Glomerular visceral epithelial cell (primary cell): ENCODE measurements at regions not wholly inside any gene's neighbourhood (a gene's known extent, or its start where the extent isn't known, plus 50 kb on each side); places are given as distances from the start of the nearest gene placed in this dataset.
A peak's percentile ranks its signal among the peaks of the same experiment; 100 is the strongest.

ENCODE experiments used
- DNase-seq: peaks from one replicate; pipeline ENCODE4 v3.0.0-alpha.2; 2016; ENCODE audit errors: extremely low spot score

- DNase-seq, result no peak
Measured at GRCh38 chr4:180106122-180106521, 2137.1 kb upstream of the TENM3 start.

GRCh38 chr4:180106997-180107396 is 2136.2 kb upstream of the TENM3 start:
- DNase-seq, result no peak

GRCh38 chr4:180116840-180117239 is 2126.4 kb upstream of the TENM3 start:
- no peak for DNase-seq

GRCh38 chr4:180120068-180120467 is 2123.1 kb upstream of the TENM3 start:
- DNase-seq, result no peak

GRCh38 chr4:180134091-180134866 is 2108.9 kb upstream of the TENM3 start:
- peak; percentile 40 for DNase-seq

GRCh38 chr4:180141734-180142133 is 2101.5 kb upstream of the TENM3 start:
- DNase-seq, result no peak

GRCh38 chr4:180148737-180149136 is 2094.5 kb upstream of the TENM3 start:
- DNase-seq, result no peak

- DNase-seq, result peak; percentile 5
Measured at GRCh38 chr4:180150818-180151217, 2092.4 kb upstream of the TENM3 start.

- DNase-seq, result no peak
Measured at GRCh38 chr4:180152831-180153230, 2090.4 kb upstream of the TENM3 start.

GRCh38 chr4:180153587-180153986 is 2089.6 kb upstream of the TENM3 start:
- no peak for DNase-seq

GRCh38 chr4:180156684-180157083 is 2086.5 kb upstream of the TENM3 start:
- no peak for DNase-seq

- peak; percentile 6 for DNase-seq
Measured at GRCh38 chr4:180160195-180160983, 2082.8 kb upstream of the TENM3 start.

- DNase-seq, result peak; percentile 75
Measured at GRCh38 chr4:180164799-180165198, 2078.4 kb upstream of the TENM3 start.

- DNase-seq, result no peak
Measured at GRCh38 chr4:180169394-180169793, 2073.8 kb upstream of the TENM3 start.

GRCh38 chr4:180169966-180170365 is 2073.2 kb upstream of the TENM3 start:
- no peak for DNase-seq

- no peak for DNase-seq
Measured at GRCh38 chr4:180179146-180179545, 2064.1 kb upstream of the TENM3 start.

GRCh38 chr4:180189666-180190065 is 2053.5 kb upstream of the TENM3 start:
- DNase-seq, result no peak

- no peak for DNase-seq
Measured at GRCh38 chr4:180190382-180190781, 2052.8 kb upstream of the TENM3 start.

- no peak for DNase-seq
Measured at GRCh38 chr4:180197471-180197870, 2045.7 kb upstream of the TENM3 start.

GRCh38 chr4:180203349-180203748 is 2039.9 kb upstream of the TENM3 start:
- DNase-seq, result no peak

- DNase-seq, result no peak
Measured at GRCh38 chr4:180205276-180205675, 2037.9 kb upstream of the TENM3 start.

GRCh38 chr4:180207921-180208320 is 2035.3 kb upstream of the TENM3 start:
- no peak for DNase-seq

GRCh38 chr4:180217070-180217469 is 2026.1 kb upstream of the TENM3 start:
- no peak for DNase-seq
